ENCODE measurements at regions not wholly inside any gene's neighbourhood (a gene's known extent, or its start where the extent isn't known, plus 50 kb on each side); places are given as distances from the start of the nearest gene placed in this dataset.
"Not testable (repeated sequence)": the region's sequence is repeated elsewhere in the genome, so short reads cannot be mapped to it uniquely, and the experiment has no call there.

DNA sequence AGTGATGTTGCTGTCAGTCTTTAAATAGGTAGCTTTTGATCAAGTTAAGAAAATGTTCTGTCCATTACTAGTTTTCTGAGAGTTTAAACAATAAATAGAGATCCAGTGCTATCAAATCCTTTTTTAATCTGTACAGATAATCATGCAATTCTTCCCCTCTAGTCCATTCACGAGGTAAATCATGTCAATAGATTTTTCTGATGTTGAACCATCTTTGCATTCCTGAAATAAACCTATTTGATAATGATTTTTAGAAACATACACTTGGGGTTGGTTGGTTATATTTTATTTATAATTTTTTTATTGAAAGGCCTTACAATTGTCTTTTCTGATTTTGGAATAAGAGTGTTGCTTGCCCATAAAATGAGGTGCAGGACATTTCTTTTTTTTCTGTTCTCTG is 95.0 kb downstream of the FAM53A start:
- no peak for DNase-seq (ENCODE audit: low spot score)

DNA sequence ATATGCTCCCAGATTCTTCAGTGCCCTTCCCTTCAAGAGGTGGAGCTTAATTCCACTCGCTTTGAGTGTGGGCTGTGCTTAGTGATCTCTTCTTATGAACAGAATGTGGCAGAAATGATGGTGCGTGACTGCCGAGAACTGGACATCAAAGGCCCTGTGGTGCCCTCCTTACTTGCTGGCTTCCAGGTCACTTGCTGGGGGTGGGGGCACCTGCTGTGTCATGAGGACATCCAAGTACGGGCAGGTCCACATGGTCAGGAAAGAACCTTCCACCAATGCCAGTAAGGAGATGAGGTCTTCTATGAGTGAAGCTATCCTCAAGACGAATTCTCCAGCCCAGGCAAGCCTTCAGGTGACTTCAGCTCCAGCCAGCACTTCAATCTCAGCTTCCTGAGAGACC is 95.8 kb downstream of the FAM53A start:
- no peak for DNase-seq (ENCODE audit: low spot score)

DNA sequence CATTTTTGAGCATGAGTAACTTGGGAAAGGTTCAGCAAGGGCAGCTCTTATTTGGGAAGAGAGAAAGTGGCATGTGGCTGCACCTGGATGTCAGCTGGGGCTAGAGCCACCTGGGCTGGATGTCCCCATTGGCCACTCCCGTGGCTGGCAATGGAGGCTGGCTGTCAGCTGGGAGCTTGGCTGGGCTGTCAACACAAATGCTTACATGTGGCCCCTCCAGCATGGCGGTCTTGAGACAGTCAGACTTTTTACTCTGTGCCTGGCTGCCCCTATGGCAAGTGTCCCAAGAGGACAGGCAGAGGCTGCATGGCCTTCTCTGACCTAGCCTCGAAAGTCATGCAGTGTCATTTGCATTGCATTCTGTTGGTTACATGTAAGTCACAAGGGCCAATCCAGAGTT is 99.6 kb downstream of the FAM53A start:
- DNase-seq (ENCODE audit: low spot score): no peak

DNA sequence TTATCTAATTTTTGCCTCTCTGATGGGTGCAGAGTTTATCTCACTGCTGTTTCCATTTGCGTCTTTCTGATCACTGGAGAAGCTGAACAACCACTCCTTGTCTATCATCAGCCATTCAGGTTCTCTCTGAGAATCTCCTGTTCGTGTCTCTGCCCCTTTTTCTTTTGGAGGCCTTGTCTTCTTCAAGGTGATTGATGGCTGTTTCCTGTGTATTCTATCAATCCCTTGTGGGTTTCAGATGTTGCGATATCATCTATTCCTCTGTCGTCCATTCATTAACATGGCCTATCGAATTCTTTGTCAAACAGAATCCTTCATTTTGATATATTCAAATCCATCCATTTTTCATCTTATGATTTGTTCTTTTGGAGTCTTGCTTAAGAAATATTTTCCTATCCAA is 100.3 kb downstream of the FAM53A start:
- no peak for DNase-seq (ENCODE audit: low spot score)

DNA sequence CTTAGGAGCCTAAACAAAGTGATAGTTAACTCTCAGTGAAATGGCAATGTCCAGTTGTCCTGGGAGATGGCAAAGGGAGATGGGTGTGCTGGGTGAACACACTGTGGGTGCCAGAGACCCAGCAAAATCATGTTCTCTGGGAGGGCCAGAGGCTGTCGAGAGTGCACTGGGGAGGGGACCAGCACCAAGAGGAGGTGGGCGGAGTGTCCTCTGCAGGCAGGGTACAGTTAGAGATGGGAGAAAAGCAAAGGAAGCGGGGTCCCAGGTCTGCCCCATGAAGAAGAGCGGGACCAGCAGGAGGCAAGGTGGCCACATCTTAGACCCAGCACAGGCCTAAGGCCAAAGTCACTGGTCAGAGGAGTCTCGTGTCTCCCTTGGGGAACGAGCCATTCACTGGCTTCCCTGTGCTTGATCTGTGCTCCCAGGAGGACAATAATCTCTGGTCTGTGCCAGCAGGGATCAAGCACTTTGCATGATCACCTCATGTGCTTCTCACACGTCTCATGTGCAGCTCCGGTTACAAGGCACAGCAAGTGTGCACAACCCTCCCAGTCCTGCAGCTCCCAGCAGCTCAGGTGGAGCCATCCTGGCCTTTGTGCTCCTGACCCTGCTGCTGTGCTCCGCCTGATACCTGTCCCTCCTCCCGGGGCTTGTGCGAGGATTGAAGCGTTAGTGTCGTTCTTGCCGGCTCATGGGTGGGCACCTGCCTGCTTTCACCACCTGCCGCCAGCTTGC is 100.9 kb downstream of the FAM53A start:
- DNase-seq (ENCODE audit: low spot score): no peak

DNA sequence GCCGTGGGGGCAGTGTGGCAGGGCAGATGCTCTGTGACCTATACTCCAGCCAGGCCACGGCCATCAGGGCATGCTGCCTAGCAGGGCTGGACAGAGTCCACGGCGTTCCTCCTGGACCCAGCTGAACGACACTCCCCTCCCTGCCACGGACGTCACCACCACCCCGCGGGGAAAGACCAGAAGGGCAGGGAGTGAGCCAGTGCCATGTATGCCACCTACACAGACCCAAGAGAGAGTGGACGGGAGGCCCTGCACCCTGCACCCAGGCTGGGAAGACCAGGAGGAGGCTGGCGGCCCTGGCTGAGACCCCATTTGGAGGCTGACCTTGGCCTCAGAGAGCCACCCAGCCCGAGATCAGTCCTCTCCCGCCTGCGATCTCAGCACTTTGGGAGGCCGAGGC is 101.9 kb downstream of the FAM53A start:
- no peak for DNase-seq (ENCODE audit: low spot score)

DNA sequence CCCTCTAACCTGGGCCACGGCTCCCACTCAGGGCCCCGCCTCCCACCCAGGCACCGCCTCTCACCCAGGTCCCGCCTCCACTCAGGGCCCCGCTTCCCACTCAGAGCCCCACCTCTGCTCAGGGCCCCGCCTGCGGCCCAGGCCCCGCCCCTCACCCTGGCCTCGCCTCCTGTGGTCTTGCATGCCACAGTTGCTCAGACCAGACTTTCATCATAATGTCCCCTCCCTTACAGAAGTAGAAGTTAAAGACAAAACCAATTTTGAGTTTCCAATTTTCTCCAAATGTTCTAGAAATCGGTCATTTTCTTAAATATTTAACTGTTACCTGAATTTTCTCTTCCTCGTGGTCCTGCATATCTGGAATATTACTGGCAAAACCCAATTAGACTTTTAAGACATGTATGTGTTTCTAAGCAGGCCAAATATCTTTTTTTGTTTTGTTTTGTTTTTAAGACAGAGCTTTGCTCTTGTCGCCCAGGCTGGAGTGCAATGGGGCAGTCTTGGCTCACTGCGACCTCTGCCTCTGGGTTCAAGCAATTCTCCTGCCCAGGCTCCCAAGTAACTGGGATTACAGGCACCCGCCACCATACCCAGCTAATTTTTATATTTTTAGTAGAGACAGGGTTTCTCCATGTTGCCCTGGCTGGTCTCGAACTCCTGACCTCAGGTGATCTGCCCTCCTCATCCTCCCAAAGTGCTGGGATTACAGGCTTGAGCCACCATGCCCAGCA is 102.8 kb downstream of the FAM53A start:
- DNase-seq (ENCODE audit: low spot score): peak; percentile 74

DNA sequence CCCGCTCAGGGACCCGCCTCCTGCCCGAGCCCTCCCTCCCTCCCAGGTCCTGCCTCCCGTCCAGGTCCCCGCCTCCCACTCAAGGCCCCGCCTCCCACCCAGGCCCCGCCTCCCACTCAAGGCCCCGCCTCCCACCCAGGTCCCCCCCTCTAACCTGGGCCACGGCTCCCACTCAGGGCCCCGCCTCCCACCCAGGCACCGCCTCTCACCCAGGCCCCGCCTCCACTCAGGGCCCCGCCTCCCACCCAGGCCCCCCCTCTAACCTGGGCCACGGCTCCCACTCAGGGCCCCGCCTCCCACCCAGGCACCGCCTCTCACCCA is 103.5 kb downstream of the FAM53A start:
- DNase-seq (ENCODE audit: low spot score): not testable (repeated sequence)

DNA sequence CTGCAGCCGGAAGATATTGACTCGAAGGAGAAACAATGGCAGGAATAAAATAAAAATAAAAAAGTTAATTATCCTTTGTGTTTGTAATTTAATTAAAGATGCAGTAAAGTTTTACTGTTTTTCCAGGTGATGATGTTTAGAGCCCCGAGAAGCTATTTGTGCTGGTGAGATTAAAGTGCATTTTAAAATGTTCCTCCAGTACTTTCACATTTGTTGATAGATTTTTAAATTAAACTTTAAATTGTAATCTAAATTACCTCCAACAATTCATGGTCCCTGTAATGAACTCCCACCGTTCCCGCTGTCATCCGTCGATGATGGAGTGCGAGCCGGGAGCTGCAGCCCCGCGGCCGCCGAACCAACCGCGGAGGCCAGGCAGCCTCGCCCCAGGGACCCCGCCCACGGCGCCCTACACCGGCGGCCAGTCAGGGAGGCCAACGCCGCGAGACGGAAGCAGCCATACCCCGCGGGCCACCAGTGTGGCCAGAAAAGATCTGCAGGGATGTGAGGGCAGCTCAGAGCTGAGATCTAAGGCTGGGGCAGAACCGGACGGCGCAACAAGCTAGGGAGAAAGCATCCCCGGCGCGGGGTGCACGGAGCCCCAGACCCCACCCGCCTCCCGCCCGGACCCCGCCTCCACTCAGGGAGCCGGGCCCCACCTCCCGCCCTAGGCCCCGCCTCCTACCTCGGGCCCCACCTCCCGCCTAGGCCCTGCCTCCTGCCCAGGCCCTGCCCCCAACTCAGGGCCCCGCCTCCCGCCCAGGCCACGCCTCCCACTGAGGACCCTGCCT is 104.0 kb downstream of the FAM53A start:
- peak; percentile 72 for DNase-seq (ENCODE audit: low spot score)

DNA sequence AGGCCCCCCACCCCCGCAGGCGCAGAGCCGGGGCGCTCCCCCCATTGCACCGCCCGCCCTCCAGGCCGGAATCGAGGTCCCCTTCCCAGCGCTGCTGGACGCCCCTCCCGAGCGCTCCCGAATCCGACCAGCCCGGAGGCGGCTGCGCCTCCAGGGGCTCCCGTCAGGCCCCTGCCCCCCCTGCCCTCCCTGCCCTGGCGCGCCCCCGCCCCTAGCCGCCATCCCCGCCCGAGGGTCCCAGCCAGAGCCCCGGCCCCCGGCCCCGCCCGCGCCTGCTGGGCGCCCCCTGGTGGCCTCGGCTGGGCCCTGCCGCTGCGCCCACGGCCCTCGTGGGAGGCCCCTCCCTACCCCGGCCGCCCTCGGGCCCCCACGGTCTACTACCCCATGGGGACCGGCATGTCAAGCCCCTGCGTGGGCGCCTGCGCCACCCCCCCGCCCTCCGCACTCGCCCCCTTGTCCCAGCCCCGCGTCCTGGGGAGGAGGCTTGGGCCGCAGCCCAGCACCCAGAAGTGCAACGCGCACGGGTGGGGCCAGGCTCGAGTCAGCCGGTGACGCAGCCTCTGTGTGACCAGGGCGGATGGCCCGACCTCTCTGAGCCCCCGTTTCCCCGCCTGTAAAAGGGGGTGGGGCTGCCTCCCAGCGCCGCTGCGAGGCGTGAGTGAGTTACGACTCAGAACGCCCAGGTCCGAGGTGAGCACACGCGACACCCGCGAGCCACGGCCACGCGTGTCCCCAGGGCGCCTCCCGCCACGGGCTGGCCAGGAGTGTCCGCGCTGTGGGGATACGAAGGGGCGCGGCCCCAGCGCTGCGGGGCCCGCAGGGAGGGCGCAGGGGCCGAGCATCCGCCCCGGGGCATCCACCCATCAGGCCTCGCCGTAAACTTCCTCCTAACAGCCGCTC is 104.9 kb downstream of the FAM53A start:
- DNase-seq (ENCODE audit: low spot score): peak; percentile 74

DNA sequence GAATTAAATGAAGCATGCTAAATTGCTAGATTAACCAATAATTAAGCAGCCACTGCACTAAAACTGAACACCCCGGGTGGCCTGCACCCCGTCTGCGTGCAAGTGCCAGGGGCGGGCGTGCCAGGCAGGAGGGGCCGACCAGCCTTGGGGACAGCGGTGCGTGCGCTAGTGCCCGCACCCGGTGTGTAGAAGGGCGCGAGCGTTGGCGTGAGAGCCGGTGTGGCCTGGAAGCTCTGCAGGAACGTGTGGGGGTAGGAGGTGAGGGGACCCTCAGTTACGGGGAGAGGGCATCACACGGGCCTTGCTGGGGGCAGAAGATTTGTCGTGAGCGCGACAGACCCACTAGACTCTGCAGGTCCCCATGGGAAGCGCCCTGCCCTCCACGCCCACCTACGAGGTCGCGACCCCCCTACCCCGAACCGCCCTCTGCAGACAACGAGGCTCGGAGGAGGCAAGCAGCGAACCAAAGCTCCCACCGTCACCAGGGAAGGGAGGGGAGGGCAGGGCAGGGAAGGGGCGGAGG is 105.8 kb downstream of the FAM53A start:
- DNase-seq (ENCODE audit: low spot score): no peak

DNA sequence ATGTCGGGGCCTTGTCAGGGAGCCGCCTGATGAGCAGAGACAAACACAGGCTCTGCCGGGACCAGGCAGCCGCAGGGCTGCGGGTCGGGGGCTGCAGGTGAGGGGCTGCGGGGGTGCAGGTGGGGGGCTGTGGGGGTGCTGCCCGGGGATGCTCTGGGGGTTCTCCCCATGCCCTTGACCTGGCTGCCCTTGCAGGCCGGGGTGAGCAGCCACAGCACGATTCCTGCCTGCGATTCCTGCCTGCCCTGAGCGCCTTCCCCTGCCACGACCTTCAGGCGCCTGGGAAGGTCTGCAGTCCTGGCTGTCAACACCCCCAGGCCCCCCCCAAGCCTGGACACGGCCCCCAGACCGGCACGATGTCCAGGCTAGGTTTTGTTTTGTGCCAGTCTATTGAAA is 106.3 kb downstream of the FAM53A start:
- DNase-seq (ENCODE audit: low spot score): no peak

DNA sequence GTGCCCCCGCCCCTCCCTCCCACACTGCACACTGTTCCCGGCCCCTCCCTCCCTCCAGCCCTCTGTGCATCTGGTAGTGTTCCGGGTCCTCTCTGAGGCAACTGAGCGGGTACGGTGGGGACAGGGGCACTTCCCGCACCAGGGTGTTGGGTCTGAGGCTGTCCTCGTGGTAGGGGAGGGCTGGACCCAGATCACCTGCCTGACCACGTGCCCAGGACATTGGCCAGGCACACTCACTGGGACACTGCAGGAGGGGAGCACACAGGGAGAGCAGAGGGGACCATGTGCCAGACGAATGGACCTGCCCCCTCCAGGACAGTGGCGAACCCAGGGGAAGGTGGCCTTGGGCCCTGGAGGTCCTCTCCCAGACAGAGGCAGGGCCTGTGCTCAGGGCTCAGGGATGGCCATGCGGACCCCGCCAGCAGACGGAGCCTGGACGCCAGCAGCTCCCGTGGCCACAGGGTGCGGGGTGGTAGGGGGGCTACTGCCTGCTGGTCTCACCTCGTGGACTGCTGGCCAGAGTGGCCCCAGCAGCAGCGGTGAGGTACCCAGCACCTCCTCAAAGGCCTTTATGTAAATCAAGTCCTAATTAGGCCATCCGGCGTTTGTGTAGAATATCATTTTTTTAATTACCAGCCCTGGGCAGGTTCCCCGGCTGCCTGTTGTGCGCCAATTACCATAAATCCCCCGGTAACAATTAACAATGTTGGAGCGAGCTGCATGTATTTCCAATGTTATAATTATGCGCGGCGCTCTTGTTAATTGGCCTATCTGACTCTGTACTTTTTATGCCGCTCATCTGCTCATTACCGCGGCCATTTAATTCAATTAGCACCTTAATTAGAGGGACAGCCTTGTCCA is 106.9 kb downstream of the FAM53A start:
- no peak for DNase-seq (ENCODE audit: low spot score)

DNA sequence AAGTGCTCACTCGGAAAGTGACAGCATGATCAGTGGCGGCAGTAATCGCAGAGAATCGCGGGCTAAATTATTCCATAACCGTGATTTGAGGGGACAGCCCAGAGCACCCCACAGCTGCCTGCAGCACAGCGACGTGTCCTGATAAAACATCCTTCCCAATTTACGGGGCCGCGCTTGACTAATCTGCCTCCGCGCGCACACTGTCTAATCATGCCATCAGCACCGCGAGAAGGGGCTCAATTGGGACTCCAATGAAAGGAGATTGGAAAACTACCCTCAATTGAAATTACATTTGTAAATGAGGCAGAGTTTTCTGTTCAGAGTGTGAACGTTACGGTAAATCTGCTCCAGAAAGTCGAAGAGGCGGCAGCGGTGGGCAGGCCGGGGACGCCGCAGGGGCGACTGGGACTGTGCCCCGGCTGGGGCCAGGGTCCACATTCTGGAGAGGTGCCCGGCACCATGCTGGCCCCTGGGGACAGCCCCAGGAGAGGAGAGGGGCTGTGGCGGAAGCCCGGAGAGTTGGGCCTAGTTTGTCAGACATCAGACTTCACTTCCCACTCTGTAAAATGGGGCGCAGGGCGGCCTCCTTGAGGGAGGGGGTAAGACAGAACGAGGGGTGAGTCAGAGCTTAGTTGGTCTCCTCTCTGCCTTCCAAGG is 107.7 kb downstream of the FAM53A start:
- no peak for DNase-seq (ENCODE audit: low spot score)

DNA sequence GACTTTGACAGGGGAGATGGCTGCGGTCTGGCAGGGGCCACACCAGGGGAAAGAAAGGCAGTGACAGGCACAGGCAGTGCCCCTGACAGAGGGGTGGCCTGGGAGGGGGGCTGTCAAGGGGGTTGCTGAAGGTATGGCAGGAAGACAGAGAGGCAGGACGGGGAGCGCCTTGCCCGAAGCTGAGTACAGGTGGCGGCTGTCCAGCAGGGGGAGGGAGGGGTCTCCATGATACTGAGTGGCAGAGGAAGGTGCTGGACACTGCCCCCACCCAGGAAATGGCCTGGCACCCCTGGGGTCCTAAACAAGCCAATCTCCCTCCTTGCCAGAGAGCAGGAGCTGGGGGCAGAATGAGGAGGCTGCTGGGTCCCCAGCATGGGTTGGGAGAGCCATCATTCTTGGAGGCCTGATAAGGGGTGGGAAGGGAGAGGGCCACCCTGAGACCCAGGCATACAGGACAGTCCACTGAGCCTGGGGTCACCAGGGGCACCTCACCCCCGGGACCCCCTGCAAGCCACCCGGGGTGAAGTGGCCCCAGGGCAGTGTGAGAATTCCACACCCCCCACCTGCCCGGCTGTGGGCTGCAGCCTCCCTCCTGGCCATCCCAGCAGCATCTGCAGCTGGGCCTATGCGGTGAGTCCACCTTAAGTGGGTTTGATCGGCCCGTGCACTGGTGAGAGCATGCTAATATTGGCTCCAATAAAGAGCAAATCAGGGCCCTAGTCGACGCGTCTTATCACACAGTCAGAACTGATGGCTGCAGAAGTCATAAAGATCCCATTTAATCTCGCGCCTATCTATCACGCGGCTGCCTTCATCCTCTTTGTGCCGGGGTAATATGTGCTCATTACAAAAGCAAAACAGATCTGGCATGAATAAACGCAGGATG is 108.5 kb downstream of the FAM53A start:
- DNase-seq (ENCODE audit: low spot score): no peak

DNA sequence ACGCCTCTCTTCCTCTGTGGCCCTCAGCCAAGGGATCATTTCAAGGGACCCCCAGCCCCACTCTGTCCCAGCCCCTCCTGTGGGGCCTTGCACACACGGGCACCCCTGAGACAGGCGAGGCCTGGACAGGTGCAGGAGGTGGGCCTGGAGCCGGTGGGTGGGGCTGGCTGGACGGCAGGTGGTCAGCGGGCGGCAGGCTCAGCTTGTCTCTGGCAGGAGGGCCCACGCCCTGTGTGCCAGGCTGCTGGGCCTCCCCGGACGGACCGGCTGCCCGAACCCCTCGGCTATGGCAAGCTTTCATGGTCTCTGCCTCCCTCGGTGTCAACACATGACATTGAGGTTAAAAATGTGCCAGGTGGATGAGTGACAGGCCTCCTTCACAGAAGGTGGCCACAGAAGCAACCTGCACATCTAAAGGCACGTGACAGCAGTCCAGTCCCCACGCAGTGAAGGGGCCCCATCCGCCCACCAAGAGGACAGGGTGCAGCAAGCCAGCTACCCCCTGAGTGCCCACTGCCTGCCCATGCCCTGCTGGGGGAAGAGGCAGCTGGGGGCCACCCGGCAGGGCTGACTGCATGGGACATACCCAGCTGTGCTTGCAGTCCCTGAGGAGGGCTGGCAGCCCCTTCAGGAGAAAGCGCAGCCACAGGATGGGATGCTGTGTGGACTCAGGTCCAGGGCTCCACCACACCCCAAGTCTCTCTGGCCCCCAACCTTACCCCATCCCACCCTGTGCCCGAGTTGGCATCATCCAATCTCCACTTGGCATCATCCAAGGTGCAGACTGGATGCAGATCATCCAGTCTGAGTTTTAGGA is 109.3 kb downstream of the FAM53A start:
- DNase-seq (ENCODE audit: low spot score): no peak

DNA sequence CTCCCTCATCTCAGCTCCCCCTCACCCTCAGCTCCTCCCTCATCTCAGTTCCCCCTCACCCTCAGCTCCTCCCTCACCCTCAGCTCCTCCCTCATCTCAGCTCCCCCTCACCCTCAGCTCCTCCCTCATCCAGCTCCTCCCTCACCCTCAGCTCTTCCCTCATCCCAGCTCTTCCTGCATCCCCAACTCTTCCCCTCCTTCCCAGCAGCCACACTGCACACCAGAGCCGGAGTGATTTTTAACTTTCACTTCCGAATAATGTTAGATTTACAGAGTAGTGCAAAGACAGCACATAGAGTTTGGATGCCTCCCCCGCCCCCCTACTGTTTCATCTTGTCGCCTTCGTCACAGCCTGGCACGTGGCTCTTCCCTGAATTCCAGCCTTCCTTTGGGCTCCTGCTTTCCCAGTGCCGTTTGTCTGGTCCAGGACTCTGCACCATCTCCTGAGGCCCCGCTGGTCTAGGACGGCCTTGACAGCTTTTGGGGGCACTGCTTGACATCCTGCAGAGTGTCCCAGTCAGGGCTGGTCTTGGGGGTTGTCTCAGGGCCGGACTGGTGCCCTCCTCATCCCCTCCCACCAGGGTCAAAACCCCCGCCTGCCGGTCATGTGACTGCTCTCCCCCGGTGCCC is 110.2 kb downstream of the FAM53A start:
- DNase-seq (ENCODE audit: low spot score): no peak
